Activated T-cell treated with anti-CD3 and anti-CD28 coated beads for 24 hours (primary cell): ENCODE measurements at regions not wholly inside any gene's neighbourhood (a gene's known extent, or its start where the extent isn't known, plus 50 kb on each side); places are given as distances from the start of the nearest gene placed in this dataset.
"Not testable (repeated sequence)": the region's sequence is repeated elsewhere in the genome, so short reads cannot be mapped to it uniquely, and the experiment has no call there.

Experiments
- DNase-seq: peaks from one replicate; pipeline ENCODE4 v3.0.0-alpha.2; 2020; ENCODE audit warnings: low read depth

DNA sequence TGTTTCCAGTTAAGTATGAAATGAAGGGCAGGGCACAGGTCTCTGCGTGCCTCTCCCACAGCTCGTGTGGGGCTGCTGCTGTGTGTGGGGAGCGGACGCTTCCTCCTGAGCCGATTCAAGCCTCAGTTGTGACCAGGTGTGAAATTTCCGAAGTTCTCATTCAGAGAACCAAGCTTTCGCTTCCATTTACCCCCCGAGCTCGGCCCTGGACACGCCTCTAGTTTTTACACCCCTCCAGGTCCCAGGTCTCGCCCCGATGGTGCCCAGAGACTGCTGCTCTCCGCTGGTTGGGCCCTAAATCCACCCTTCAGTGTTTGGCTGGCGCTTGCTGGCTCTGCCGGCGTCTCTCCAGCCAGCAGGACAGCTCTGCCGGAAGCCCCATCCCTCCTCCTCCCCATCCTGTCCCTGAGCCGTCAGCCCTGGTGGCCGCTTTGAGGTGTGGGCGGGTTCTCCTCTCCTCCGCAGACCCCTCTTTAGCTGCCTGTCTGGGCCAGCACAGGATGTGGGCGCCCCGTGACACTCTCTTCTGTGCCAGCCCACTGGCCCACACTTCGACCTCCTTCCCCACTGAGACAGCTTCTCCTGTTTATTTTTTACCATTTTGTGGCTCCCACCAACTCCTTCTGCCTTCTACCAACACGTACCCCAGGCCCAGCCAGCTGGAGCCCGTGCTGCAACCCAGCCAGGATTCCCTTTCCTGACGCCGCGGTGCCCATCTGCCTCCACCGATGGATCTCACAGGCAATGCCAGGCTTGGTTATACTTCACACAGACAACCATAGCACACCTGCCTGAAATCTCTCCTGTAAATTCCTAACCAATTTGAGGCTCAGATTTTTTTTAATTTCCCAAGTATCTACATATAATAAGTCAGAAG lies 142.8 kb downstream of the DLL1 start:
- peak; percentile 26 for DNase-seq

DNA sequence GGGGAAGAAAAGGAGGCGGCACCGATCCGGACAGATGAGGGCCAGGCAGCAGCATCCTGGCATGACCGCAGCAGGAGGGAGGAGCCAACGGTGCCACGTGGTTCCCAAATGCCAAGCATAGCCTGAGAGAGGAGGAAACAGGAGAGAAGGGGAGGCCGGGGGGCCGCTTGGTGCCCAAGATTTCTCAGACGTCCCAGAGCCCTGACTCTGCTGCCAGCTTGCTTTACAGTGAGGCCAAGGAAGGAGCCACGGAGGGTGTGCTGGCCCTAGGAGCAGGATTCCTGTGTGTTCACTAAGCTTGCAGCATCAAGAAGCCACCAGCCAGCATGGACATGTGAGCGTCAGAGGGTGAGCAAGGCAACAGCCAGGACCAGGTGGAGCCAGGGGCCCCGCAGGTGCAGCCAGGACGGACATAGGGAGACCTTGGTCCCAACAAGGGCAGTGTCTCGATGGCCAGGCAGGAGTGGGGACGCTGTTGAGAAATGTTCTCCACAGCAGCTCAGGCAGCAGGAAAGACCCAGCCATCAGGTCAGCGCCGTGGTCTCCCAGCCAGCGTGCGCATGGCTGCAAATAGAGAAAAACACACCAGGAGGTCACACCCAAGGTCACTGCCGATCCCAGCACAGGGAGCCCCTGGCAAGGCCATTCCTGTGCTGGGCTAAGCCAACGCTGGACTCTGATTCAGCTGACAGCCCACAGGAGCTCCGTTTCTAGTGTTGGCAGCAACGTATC lies 143.7 kb downstream of the DLL1 start:
- DNase-seq = no peak

DNA sequence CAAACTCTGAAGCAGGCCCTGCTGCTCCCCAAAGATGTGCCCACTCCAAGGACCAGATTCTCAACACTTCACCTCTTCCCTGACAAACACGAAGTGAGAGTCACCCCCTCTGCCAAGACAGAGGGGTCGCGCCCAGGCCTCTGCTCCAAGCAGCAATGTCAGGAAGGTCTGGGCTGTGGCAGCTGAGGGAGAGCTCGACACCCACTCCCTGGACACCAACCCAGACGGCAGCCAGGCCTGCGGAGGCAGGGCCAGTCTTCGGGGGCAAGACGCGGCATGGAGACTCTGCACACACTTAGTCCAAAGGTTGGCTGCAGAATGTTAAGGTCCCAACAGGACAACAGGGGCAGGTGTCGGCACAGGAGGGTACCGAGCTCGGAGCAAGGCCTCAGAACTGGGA lies 144.2 kb downstream of the DLL1 start:
- DNase-seq = no peak

DNA sequence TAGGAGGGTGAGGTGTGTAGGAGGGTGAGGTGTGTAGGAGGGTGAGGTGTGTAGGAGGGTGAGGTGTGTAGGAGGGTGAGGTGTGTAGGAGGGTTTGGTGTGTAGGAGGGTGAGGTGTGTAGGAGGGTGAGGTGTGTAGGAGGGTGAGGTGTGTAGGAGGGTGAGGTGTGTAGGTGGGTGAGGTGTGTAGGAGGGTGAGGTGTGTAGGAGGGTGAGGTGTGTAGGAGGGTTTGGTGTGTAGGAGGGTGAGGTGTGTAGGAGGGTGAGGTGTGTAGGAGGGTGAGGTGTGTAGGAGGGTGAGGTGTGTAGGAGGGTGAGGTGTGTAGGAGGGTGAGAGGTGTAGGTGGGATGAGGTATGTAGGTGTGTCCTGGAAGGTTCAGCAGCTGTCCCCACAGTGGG lies 144.7 kb downstream of the DLL1 start:
- DNase-seq = not testable (repeated sequence)

DNA sequence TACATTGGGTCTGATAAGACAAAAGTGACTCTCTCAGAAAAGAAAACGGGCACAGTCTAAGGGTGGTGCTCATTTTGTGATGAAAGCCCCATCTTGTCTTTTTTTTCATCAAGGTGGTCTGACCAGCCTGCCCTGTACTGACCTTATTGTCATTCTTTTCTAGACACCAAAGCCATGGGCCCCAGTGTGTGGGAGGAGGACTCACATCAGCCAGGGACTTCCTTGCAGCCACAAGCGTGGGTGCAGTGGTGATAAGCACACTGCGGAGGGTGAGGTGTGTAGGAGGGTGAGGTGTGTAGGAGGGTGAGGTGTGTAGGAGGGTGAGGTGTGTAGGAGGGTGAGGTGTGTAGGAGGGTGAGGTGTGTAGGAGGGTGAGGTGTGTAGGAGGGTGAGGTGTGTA lies 145.2 kb downstream of the DLL1 start:
- DNase-seq = not testable (repeated sequence)

DNA sequence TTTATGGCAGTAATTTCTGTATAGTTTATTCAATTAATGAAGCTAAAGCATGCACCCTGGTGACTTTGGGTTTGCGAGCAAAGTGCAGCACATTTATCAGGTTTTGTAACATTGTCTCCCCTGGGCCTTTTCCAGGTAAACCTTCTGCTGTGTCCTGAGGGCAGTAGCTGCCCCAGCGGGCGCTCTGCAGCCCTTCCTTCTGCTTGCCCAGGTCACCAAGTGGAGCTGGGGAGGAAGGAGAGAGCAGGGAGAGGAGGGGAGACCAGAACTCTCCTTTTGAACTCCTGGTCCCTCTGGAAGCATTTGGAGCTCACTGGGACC lies 145.6 kb downstream of the DLL1 start:
- DNase-seq = no peak

DNA sequence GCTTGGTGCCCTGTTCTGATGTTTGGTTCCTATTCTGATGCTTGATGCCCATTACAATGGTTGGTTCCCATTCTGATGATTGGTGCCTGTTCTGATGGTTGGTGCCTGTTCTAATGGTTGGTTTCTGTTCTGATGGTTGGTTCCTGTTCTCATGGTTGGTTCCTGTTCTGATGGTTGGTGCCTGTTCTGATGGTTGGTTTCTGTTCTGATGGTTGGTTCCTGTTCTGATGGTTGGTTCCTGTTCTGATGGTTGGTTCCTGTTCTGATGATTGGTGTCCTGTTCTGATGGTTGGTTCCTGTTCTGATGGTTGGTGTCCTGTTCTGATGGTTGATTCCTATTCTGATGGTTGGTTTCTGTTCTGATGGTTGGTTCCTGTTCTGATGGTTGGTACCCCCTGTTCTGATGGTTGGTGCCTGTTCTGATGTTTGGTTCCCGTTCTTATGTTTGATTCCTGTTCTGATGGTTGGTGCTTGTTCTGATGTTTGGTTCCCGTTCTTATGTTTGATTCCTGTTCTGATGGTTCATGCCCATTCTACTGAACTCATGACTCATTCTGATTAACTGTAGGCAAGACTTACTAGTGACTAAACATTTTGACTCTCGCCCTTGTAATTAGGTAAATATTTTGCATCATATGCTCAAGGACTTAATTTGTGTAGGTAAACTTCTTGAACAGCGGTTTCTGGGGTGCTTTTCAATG lies 146.2 kb downstream of the DLL1 start:
- no peak for DNase-seq

DNA sequence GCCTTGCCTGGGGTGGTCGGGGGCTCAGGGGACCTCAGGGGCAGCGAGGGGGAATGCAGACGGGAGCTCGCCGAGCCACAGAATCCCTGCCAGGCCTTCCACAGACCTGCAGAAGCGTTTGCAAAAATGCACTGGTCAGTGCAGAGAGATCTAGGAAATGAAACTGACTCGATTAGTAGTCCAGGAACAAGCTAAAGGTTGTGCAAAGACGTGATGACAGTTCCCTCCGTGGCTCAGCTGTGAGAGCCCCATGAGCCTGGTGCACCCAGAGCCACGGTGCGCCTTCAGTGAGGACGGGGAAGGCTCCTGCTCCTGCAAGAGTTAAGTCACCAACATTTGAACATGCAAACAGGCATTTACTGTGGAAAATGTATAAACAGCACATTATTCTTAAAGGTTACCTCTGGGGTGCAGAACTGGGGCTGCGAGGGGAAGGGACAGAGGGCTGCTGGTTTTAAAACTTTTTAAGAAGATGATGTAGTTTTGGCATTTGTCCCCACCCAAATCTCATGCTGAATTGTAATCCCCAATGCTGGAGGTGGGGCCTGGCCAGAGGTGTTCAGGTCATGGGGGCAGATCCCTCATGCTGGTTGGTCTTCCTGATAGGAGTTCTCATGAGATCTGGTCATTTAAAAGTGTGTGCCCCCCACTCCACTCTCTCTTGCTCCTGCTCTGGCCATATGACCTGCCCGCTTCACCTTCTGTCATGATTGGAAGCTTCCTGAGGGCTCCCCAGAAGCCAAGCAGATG lies 147.3 kb downstream of the DLL1 start:
- DNase-seq = no peak

DNA sequence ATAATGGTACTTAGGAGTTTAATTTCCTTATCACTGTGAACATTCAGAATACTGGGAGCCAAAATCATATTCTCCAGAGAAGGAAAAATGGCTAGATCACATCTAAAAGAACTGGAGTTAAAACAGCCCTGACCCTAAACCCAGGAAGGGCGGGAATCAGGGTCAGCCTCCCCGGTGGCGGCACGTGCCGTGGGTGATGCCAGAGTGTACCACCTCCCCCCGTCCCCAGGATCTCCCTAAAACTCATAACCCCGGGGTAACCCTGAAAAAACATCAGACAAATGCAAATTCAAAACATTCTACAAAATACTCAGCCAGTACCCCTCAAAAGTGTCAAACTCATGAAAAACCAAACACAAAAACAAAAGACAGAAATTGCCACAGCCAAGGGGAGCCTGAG lies 148.3 kb downstream of the DLL1 start:
- DNase-seq = no peak

DNA sequence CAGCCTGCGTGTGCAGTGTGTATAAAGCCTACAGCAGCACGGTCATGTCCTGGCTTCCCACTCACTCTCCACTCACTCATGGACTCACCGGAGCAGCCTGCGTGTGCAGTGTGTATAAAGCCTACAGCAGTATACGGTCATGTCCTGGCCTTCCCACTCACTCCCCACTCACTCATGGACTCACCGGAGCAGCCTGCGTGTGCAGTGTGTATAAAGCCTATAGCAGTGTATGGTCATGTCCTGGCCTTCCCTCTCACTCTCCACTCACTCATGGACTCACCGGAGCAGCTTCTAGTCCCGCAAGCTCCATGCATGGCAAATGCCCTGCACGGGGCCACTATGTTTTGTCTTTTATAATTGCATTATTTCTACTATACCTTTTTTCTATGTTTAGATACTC lies 149.8 kb downstream of the DLL1 start:
- DNase-seq = not testable (repeated sequence)

DNA sequence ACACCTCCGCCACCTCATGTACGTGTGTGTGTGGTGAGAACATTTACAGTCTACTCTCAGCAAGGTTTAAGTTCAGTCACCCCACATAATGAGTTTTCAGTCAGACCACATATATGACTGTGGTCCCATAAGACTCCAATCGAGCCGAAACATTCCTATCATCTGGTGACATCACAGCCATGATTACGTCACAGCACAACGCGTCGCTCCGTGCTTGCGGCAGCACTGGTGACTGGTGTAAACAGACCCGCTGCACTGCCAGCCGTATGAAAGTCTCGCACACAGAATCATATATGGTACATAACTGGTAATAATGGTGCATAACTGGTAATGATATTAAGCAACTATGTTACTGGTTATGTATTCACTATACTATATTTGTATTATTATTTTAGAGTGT lies 150.7 kb downstream of the DLL1 start:
- no peak for DNase-seq

DNA sequence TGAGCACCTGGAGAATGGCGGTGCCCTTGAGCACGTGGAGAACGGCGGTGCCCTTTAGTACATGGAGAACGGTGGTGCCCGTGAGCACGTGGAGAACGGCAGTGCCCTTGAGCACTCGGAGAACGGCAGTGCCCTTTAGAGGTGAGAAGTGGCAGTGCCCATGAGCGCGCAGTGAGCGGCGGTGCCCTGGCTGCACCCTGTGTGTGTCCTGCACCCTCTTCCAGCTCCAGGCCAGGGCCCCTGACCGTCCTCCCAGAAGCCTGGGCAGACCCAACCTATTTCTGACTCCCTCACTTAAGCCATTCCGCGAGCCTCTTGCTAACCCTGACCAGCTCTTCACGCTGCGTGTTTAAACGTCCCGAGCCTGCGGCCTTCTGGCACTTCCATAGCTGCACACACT lies 151.3 kb downstream of the DLL1 start:
- no peak for DNase-seq

DNA sequence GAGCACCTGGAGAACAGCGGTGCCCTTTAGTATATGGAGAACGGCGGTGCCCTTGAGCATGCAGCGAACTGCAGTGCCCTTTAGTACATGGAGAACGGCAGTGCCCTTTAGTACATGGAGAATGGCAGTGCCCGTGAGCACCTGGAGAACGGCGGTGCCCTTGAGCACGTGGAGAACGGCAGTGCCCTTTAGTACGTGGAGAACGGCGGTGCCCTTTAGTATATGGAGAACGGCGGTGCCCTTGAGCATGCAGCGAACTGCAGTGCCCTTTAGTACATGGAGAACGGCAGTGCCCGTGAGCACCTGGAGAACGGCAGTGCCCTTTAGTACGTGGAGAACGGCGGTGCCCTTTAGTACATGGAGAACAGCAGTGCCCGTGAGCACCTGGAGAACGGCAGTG lies 151.8 kb downstream of the DLL1 start:
- DNase-seq = not testable (repeated sequence)

DNA sequence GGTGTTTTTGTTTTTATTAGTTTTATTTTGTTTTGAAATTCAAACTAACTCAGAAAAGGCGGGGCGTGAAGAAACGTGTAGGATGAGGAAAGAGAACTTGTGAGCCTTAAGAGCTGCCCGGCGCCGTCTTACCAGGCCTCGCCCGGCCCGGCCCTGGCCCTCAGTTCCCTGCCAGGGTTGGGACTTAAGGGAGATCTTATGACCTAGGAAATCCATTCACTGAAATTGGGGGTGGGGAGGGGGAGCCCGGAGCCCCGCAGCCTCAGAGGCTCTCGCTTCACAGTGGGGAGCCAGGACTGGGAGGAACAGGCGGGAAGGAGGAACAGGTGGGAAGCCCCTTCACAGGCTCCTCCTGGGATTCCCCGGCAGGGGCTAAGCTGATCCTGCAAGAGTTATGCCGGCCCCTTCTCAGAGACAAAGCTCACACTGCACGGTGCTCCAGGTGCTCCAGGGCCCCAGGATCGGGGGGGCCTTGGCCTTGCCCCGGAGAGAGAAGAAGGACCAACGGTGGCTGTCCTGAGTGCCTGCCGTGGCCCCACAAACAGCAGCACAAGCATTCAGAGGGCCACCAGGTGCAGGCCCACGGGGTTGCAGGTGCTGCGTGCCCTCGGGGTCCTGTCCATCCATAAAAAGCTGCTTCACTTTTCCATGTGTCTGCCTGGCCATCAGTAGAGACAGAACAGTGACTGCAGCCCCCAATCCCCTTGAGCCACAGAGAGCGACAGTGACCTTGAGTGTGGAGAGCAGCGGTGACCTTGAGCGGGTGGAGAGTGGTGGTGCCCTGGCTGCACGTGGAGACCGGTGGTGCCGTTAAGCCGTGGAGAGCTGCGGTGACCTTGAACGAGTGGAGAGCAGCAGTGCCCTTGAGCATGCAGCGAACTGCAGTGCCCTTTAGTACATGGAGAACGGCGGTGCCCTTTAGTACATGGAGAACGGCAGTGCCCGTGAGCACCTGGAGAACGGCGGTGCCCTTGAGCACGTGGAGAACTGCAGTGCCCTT lies 152.7 kb downstream of the DLL1 start:
- no peak for DNase-seq

DNA sequence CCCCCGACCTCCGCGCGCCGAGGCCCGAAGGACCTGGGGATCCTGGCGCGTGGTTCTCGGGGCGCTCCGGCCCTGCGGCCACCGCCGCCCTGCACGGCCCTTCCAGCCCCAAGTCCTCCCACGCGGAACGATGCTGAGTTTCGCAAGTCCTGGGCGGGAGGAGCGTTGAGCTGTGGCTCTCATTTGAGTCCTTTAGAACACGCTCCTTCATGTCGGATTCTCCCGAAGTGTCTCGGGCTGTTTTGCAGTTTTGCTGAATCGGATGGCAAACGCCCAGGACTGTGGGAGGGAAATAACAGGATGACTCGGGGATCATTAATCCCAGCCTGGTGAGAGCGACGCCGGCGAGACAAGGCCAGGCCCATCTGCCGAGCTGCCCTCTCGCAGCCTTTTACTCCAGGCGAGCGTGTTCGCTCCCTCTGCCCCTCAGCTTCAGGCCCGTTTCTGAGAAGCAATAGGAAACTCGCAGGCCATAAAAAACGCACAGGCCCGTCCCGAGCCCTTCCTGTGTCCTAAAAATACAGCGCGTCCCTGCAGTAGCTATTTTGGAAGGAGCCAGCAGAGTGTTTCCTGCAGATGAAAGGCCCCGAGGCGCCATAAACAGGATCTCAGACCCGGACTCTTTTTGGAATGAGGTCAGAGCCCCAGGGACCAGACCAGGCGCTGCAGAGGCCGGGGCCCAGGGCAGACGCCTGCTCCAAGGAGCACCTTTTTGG lies 153.5 kb downstream of the DLL1 start:
- DNase-seq = no peak

DNA sequence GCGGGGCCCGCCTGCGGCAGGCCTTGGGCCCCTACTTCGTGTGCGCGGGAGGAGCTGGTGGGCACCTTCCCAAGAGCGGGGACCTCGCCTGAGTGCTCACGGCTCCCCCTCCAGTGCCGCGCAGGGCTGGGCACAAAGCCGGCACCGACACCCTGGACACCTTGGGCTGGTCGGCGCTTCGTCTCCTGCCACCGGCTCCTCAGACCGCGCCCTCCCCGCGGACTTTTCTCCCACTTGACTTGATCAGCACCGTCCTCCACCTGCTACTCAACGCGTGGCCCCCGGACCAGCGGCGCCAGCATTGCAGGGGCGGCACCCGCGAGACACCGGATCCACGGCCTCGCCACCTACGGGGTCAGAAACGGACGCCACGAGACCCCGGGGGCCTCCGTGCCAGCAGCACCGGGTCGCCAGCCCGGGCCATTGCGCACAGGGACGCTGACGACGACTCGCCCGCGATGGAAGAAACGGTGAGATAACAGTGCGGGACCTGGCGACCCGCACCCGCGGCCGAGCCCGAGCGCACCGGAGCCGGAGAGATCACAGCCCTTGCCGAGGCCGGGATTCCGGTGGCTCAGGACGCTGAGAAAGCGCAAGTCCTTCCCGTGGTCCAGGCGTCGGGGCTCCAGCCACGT lies 154.2 kb downstream of the DLL1 start:
- no peak for DNase-seq

DNA sequence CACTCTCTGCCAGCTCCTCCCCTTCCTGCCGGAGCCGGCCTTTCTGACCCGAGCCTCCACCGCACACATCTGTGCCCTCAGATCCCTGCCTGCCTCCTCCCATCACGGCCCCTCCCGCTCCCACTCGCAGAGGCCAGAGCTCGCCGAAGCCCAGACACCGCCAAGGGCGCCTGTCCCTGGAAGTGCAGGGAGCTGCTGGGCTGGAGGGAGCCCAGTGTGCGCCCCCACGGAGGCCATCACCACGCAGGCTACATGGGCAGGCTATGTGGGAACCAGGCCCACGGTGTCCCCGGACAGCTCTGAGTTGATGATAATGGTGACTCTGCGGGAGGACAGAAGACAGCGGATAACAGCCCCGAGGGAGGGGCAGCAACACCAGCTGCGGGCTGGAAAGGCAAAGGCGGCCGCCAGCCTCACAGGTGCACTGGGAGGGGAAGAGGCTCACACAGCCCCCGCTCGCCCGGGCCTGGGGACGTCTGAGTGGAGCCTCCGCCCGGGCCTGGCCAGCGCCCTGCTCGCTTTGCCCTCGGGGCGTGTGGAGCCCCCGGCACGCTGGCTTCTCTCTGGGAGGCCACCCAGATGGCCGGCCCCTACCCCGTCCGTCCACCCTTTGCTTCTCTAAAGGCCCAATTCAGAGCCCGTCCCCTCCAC lies 154.9 kb downstream of the DLL1 start:
- DNase-seq = no peak

DNA sequence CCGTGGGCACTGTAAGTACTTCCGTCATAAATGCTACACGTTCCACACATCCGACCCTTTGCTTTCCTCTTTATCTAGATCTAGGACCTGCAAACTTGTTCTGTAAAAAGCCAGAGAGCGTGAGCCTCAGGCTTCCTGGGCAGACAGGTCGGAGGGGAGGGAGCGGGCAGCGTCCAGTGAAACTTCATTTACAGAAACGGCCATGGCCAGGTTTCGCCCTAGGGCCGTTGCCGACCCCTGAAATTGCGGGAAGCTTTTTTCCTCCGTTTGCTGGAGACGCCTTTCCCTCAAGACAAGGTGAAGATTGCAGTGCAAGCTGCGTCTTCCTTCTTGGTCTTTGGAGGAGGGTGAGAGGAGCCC lies 155.4 kb downstream of the DLL1 start:
- DNase-seq = no peak
